Mammary epithelial cell (primary cell): ENCODE measurements at regions not wholly inside any gene's neighbourhood (a gene's known extent, or its start where the extent isn't known, plus 50 kb on each side); places are given as distances from the start of the nearest gene placed in this dataset.

ENCODE experiments used
- CTCF ChIP-seq, 2 donors: IDR thresholded peaks in 1 of 2; conservative IDR thresholded peaks in 1 of 2; 2 replicates each; pipeline ENCODE4 v1.5.1; 2011 to 2012; ENCODE audit warnings: inconsistent platforms in 2 of 2, low read length in 2 of 2, mild to moderate bottlenecking in 2 of 2, control low read depth in 1 of 2, low read depth in 1 of 2; ENCODE audit not compliant: insufficient read depth in 1 of 2; ENCODE audit errors: extremely low read depth in 1 of 2
- EZH2 ChIP-seq: IDR thresholded peaks from 2 replicates; pipeline ENCODE4 v1.6.1; 2012; ENCODE audit warnings: low read length, inconsistent platforms, borderline replicate concordance

DNA sequence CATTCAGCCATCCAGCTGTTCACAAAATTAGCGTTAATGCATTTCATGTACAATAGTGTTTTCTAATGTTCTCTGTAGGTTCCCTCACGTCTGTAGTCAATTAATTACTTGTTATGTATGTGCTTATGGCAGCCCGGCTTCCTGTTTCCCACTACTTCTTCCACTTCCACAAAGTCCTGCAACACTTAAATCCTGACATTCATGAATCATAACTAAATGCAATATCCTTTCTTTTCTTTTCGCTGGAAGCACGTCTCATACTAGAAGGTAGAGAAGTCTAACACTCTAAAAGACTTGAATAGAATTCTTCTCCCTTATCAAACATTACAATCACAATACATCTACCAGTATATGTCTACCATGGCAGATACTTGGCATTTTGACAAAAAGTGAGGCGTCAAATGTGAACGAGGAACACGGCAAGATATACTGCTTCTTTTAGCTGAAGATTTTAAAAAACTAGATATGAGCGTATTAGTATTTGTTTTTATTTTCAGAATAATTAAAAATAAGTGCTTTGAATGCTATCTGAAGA lies 239.0 kb upstream of the DIAPH2 start:
- TF ChIP-seq CTCF (conservative IDR thresholded peaks at IDR 0.05 in 1 of 2, IDR thresholded peaks at IDR 0.05 in 1 of 2; ENCODE audit: extremely low read depth in 1 of 2, insufficient read depth in 1 of 2, low read depth in 1 of 2, low read length in 2 of 2) (no peak), EZH2 (no peak)
